ENCODE measurements at regions not wholly inside any gene's neighbourhood (a gene's known extent, or its start where the extent isn't known, plus 50 kb on each side); places are given as distances from the start of the nearest gene placed in this dataset.

DNA sequence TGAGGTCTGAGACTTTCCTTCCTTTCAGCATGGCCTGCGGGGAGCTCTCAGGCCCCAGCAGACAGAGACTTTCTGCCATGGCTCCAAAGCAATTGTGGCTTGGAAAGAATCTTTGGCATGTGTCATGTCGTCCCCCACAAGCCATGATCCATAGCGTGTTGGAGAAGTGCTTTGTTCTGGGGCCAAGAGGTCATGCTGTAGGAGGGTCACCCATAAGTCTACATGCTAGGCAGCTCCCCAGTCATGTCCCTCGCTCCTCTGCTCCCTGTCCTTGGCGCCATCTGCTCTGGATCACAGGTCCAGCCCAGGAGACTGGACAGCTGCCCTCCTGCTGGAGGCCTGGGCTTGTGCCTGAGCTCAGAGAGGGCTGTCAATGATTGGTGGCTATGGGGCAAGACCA is 78.8 kb upstream of the LCLAT1 start:
- no peak for DNase-seq (ENCODE audit: low read depth)

- DNase-seq (ENCODE audit: low read depth) = no peak
These were observed 75.9 kb upstream of the LCLAT1 start for GRCh38 chr2:30371028-30371689.

- DNase-seq (ENCODE audit: low read depth) = no peak
These were observed 75.2 kb upstream of the LCLAT1 start for GRCh38 chr2:30371772-30372373.

DNA sequence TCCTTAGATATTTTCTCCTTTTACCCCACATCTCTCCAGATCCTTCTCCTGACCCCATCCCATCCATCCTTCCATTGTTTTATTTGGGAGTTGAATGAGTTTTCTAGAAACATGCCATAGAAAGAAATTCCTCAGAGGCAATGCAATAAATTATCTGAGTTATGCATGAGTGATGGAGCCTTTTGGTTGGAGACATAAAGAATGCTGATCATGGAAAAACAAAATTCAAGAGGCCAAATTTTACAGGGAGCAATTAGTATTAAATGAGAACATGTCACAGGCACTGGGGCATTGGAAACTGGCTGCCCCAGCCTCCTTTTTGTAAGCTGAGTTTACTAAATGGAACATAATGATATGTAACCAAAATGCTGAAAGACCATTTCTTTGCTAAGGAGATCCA is 74.2 kb upstream of the LCLAT1 start:
- DNase-seq (ENCODE audit: low read depth) = no peak

- DNase-seq (ENCODE audit: low read depth) = no peak
These were observed 73.2 kb upstream of the LCLAT1 start for GRCh38 chr2:30373881-30374302.

DNA sequence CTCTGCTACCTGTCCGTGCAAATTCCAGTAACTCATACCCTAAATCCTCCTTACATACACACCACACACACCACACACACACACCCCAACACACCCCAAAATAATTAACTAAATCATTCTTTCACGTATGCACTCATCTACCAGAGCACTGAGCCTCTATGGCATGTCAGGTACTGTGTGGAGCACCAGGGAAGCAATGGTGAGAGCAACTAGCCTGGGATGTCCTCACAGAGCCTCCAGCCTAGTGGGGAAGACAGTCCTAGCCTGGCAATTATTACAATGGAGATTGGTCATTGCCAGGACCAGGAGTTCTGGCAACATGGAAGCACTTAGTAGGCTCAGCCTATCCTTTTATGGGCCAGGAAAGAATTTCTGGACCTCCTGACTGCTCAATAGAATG is 72.7 kb upstream of the LCLAT1 start:
- DNase-seq (ENCODE audit: low read depth) = no peak

DNA sequence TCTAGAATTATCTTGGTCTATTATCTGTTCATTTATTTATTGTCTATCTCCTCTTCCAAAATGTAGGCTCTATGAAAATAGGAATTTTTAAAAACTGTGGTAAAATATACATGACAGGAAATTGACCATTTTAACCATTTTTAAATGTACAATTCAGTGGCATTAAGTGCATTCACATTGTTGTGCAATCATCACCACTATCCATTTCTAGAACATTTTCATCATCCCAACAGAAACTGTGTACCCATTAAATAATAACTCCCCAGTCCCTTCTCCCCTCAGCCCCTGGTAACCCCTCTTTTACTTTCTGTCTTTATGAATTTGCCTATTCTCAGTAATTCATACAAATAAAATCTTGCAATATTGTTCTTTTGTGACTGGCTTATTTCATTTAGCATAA is 71.1 kb upstream of the LCLAT1 start:
- DNase-seq (ENCODE audit: low read depth) = no peak

DNA sequence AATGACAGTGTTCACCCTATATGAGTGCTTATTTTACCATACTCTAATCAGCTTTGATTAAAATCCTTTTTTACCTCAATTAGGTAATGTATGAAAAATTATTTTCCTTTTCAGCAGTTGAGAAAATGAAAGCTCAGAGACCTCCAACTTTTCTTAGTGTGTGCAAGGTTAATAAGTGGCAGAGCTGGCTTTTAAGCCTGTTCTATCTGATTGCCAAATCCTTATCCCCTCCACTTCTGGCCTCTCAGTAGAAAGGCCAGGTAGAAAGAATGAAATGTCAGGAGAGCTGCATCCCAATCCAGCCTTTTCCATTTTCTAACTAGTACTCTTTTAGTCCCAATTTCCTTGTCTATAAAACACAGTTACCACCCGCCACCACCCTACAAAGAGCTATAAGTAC is 67.6 kb upstream of the LCLAT1 start:
- no peak for DNase-seq (ENCODE audit: low read depth)

GRCh38 chr2:30380824-30381223 is 66.2 kb upstream of the LCLAT1 start:
- DNase-seq (ENCODE audit: low read depth) = no peak

- no peak for DNase-seq (ENCODE audit: low read depth)
These were observed 64.8 kb upstream of the LCLAT1 start for GRCh38 chr2:30382162-30382783.

DNA sequence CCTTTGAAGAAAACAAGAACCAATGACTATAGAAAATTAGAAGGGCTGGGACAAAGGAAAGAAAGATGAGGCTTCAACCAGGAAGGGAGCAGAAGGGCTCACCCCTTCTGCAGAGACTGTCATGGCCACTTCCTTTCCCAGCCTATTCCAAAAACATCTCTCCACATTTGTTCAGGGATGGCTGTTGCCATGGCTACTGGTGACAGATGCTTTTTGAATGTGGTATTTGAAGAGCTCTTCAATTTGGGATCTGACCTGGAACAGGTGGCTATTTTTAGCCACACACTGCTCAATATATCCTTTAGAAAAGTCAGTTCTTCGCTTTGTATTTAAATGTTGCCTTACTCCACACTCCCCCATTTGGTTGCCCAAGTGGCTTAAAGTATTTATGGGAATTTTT is 64.1 kb upstream of the LCLAT1 start:
- DNase-seq (ENCODE audit: low read depth) = no peak

GRCh38 chr2:30385327-30385726 is 61.7 kb upstream of the LCLAT1 start:
- DNase-seq (ENCODE audit: low read depth) = no peak

GRCh38 chr2:30392097-30392496 is 54.9 kb upstream of the LCLAT1 start:
- DNase-seq (ENCODE audit: low read depth) = no peak

DNA sequence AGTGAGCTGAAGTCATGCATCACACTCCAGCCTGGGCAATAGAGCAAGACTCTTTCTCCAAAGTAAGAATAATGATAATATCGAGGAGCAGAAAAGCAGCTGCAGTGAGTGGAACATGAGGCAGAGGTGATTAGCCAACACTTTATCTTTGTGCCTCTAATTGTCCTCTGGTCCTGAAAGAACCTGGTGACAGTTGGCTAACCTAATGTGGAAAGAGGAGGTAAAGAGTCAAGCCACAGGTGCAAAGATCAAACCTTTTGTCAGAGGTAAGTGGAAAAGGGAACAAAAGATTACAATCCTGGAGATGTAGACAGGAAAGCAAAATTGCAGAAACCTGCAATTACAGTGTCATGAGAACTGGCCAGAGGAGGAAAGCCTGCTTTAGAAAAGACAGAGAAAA is 53.5 kb upstream of the LCLAT1 start:
- DNase-seq (ENCODE audit: low read depth) = no peak

GRCh38 chr2:30394096-30394495 is 53.0 kb upstream of the LCLAT1 start:
- DNase-seq (ENCODE audit: low read depth) = no peak

DNA sequence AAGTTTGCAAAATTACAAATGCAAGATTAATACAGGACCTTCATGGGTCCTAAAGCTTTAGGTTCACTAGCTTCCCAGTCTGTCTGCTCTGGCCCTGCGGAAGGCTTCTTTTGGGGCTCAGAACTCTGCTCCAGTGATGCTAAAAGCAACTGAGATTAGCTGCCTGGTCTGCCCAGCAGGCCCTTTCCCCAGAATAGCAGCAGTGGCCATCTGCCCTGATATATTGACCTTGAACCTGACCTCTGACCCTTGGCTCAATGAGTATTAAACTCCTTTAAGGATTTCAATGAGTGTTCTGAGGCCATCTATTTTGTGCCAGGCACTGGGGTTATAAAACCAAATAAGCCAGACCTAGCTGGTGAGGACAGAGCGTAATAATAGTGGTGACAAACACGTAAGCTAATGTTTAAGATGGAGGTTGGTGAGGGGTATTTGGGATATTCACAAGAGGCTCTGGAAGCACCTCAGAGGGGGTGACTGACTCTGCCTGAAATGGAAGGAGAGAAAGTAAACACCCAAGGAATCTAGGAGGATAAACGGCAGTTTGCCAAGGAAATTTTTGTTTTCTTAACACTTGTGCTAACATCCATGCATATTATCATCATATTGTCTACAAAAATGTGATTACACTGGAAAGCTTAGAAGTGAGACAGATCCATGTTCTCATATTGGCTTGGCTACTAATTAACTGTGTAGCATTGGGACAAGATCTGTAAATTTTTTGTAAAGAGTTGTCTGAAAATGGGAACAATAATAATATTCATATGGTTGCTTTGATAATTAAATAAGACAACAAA is 50.4 kb upstream of the LCLAT1 start:
- DNase-seq (ENCODE audit: low read depth) = no peak

Data from activated T-cell treated with anti-CD3 and anti-CD28 coated beads for 1 hour (primary cell).